ENCODE measurements at regions not wholly inside any gene's neighbourhood (a gene's known extent, or its start where the extent isn't known, plus 50 kb on each side); places are given as distances from the start of the nearest gene placed in this dataset.
"Not testable (repeated sequence)": the region's sequence is repeated elsewhere in the genome, so short reads cannot be mapped to it uniquely, and the experiment has no call there.

DNA sequence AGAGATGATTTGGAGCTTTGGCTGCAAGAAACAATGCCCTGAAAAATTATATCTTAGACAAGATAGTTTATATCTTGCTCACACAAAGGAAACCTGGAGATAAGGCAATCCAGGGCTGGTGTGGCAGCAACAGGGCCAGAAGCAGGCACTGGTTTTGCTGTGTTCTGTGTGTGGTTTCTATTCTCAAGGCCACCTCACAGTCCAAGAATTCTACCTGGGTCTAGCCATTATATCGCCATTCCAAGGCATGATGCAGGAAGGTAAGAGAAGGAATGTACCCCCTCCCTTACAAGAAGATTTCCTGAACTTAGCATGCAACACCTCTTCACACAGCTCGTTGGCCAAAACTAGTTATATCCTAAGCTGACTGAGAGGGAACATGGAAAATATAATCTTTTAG lies 74.5 kb upstream of the MEGF10 start:
- DNase-seq, result no peak

DNA sequence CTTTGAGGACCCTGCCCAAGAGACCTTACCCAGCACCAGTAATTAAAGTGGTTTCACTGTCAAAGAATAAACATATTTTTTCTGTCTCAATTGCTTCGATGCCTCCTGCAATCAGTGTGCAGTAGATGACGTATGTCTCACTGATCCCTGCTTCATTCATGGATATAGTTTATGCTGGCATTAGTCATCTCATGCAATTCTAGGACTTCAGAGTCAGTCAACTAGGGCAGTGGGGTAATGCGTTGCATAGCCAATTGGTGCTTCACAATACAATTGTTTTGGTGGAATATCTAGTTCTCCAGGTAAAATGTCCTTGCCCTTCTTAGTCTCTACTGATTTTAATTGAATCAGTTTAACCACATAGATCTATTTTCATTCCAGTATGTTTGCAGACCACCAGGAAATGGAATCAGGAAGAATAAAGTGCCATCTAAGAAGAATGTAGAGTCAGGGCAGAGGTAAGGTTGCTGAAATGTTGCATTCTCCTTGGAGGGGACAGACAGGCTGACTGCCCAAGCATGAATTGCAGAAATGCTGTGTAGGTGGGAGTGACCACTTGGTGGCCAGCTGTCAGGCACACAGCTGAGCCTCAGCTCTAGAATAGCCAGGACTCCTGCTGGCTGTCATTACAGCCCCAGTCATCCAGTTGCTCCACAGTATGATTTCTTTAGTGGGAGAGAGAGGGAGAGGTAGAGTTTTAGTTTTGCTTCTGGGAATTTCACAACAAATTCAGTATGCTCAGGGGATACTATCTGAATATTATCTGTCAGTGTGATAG lies 73.5 kb upstream of the MEGF10 start:
- DNase-seq, result no peak

DNA sequence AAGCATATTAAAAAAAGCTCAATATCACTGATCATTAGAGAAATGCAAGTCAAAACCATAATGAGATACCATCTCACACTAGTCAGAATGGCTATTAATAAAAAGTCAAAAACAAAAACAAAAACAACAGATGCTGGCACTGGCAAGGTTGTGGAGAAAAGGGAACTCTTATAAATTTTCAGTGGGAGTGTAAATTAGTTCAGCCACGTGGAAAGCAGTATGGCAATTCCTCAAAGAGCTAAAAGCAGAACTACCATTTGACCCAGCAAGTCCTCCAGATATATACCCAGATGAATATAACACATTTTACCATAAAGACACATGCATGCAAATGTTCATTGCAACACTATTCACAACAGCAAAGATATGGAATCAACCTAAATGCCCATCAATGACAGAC lies 68.7 kb upstream of the MEGF10 start:
- not testable (repeated sequence) for DNase-seq

DNA sequence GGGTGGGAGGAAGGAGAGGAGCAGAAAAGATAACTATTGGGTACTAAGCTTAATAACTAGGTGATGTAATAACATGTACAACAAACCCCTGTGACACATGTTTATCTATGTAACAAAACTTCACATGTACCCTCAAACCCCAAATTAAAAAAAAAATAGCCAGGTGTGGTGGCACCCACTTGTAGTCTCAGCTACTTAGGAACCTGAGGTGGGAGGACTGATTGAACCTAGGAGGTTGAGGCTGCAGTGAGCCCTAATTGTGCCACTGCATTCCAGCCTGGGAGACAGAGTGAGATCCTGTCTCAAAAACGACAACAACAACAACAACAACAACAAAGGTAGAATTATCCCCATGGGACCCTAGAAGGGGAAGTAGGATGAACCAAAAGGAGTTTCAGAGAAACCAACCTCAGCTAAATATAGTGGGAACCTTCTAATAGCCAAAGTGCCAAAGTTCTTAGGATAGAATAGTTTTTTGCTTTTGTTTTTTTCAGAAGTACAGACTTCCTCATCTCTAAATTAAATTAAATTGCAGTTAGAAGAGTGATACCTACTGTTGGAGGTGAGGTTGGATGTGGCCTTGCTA lies 67.9 kb upstream of the MEGF10 start:
- not testable (repeated sequence) for DNase-seq

DNA sequence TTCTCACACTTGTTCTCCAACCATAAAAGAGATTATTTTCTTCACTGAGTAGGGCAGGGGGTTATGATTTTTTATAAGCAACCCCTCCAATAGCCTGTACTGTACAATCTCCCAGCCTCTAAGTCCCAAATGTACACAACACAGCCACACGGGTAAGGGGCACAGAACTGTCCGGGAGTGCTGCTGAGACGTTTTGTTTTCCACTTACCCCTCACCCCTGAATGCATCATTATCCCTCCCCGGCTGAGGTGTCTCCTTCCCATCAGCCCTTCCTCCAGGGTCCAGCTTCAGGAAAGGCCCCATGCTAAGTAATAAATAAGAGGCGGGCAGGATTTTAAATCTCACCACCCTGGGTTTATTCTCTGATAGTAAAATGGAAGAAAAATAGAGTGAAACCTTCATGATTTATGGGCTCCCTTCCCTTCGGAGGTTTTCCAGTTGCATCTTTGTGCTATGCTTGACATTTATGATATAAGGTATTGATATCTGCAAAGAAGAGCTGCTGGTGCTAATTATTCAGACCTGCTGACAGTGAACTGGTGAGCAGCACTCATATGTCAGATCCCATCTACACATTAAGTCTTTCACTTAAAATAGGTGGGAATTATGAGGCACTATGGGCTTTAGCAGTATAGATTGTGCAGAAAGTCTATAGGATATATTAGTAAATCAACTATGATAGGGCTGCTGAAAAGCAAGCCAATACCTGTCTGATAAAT lies 67.2 kb upstream of the MEGF10 start:
- no peak for DNase-seq

DNA sequence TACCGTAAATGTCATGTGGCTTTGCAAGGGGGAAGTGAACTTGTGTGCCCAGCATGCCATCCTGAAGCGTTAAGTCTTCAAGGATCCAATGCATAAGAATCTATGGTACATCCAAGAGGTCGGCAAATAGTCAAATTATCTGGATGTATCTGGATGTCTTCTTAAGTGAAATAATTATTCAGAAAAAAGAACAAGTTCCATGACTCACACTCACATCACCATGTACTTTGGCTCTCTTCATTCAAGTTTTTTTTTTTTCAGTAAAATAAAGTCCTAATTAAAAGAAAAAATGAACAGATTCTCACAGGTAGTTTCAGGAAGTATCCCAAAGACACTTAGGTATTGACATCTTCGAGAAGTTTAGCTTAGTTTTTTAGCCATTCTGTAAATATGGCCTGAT lies 62.7 kb upstream of the MEGF10 start:
- no peak for DNase-seq

DNA sequence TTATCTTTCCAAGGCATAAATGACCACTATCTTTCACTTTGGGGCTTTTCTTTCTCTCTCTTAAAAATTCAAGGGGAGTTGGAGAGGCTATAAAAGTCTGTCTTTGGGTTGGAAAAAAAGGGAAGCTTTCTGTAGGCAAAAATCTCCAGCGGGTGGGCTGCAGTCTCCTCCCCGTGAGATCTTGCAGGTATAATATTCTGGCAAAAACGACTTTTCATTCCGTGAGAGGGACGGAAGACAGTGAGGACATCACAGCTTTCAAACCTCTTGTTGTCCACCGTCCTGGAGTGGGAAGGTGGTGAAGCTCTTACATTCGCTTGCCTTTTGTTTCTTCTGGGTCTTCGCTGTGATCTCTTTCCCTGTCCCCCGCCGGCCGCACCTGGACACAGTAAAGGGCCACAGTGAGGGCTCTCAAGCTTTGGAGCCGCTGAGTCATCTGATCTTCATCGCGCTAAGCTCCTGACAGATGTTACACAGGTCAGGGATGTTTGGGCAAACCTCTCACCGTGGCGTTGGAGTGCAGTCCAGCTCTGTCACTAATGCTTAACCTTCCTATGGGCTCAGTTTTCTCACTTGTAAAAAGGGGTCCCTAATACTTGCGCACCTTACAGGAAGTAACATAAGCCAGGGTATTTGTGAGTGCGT lies 61.9 kb upstream of the MEGF10 start:
- peak; percentile 52 for DNase-seq

DNA sequence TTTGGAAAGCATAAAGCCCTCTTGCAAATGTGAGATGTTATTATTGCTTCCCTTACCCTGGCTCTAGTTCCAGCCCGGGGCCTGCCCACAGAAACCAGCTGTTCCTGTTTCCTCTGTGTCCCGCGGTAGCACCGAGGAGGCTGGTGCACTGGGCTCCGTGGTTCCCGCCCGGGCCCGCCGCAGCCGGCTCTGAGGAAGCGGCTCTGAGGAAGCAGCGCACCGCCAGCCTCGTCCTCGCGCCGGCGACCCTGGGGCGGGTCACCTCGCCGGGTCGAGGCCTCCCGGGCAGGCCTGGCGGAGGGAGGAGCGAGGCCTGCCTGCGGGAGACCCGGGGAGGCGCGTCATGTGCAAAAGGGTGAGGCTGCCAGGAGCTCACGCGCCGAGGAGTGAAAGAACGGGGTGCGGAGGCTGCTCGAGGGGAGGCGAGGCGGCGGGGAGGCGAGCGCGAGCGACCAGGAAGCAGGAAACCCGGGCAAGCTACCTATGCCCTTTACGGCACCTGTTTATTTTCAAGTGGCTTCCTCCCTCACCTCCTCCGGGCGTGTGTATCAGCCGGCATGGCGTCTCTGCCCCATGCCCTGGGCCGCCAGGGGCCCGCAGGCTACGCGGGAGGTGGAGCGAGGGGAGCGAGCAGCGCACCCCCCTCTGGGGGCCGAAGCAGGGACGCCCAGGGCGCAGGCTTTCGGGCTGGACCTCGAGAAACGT lies 61.3 kb upstream of the MEGF10 start:
- peak; percentile 75 for DNase-seq

DNA sequence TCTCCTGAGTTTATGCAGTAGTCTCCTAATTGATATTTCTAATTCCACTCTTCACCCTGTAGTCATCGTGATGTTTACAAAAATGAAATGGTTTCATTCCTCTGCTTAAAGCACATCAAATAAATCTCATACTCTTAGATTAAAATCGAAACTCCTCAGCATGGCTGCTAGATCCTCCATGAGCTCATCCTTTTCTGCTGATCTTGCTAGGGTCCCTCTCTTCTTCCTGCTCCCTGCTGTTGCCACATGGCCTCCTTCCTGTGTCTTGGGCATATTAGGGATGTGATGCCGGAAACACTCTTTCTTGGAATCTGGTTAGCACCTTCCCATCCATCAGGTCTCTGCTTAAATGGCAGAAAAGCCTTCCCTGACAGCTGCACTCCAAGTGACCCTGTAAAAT lies 59.5 kb upstream of the MEGF10 start:
- no peak for DNase-seq

DNA sequence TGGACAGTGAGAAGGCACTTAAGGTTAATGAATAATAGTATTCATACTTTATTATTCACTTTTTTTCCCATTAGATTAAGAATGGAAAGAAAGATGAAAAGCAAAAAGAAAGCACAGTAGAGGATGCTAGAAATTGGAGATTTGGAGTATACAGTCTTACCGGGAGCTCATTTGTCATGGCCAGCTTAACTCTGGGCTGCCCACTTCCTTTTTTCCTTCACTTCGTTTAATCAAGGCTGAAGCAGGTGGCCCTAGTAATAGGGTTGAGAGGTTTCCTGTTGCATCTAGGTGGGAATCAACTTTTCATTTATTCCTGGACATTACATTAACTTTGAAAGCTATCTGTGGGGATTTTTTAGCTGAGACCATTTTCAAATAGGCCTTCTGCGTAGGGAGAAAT lies 57.0 kb upstream of the MEGF10 start:
- no peak for DNase-seq

DNA sequence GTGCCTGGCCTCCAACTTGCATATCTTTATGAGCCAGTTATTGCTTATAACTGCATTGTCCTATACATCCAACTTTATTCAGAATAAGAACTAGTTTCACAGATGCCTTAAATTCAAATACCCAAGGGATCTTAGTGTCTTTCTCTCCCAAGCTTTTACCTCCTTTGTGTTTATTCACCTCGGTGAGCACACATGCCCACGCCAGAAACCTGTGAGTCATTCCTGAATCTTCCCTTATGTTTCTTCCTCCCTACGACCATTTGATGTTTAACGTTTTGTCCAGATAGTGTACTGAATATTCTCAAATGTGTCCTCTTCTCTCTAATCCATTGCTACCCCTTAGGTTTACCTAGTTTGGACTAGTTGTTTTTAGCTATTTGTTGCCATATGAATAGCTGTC lies 55.5 kb upstream of the MEGF10 start:
- no peak for DNase-seq

DNA sequence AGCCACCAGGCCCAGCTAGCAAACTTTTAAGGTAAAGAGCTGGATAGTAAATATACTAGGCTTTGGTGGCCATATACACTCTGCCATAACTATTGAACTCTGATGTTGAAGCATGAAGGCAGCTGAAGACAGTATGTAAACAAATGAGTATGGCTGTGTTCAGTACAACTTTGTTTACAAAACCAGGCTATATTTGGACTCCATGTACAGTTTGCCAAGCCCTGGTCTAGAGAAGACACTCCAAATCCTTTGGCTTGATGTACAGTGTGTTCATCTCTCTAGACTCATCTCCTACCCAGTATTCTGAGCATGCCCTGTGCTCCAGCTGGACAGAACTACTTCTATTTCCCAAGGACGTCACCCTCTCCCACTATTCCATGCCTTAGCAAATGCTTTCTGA lies 54.3 kb upstream of the MEGF10 start:
- no peak for DNase-seq

Data from activated CD8-positive, alpha-beta memory T cell treated with anti-CD3 and anti-CD28 coated beads, Interleukin-2, amount 50 U/mL, for 48 hours (primary cell).